ENCODE measurements at regions not wholly inside any gene's neighbourhood (a gene's known extent, or its start where the extent isn't known, plus 50 kb on each side); places are given as distances from the start of the nearest gene placed in this dataset.

DNA sequence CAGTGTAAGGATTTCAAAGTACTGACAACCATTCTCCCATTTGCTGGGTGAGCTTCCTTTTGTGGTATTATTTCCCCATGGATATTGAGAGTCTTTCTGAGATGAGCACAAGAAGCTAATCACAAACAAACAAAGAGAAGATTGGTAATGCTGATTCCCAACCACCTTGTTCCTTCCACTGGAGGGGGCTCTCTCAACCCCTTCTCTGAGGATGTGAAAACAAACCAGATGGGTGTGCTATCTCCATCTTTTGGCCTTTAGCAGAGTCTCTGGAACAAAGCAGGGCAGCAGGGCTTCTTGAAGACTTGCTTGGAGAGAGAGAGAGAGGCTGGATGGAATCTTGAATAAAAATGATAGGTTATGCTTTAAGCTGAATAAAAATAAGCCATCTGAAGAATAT is 576.7 kb upstream of the ZNF462 start:
- DNase-seq, result no peak

DNA sequence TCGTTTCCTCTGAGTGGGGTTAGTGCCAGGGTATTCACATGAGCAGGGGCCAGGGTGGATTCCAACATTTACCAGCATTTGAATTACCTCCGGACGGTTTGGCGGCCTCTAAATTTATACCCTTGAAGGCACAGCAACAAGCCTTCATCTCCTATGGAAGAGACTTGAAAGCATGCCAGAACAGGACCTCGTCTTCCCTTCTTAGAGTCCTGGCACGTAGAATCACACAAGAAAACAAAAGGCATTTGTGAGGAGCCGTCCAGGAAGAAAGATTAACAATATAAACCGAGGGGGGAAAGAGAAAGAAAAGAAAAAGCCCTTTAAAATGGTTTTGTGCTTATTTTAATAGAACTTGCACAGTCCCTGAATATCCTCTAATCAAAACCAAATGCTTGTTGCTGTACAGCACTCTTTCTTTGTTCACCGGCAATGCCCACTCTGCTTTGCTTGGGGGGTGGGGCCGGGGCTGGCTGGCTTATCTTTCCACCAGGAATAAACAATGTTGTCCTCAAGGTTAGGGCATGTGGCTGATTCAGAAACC is 575.8 kb upstream of the ZNF462 start:
- DNase-seq, result no peak

DNA sequence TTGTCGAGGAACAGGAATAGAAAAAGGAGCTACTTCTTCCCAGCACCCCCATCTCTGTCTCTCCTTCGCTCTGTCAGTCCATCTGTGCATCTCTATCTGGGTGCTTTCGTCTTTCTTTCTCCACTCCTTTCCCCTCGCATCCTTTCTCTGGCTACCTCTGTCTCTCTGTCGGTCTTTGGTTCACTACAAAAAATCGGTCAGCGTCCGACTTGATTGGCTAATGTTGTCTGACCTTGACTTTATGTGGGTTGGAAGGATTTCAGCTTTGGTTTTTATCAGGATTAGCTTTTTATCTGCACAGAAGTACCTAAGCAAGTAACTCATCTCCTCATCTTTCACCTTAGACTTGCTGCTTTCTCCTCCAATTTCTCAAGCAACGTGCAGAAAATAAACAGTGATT is 575.2 kb upstream of the ZNF462 start:
- DNase-seq, result no peak

DNA sequence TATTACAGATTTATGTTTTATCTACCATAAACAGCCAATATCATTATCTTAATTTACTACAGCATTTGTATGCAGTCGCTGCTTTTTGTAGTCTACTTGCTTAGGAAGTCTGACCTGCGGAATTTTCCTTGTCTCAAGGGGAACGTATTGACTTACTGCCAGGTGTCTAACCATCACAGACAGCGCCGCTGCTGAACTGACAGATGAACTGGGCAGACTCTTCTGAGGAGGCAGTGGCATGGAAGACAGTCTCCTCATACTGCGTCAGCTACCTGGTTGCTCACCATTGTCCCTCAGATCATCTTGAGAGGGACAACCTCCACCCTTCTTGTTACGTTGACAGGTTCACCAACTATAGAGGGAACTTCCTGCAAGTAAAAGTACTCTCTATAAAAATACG is 574.3 kb upstream of the ZNF462 start:
- no peak for DNase-seq

DNA sequence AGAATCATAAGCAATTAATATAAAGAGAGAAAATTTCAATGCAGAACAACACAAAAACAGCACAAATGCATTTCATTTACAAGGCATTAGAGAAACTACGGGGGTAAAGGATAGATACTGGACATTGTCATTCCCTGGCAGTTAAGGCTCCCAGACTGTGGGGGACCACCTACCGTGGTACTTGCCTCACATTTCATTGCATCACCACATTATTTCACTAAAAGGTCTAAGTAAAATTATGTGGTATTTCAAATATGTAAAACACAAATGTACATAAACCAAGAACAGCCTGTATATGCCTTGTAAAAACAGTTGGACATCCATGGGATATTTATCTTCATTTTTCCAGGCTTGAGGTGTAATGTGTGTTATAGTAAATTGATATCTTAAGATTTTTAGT is 571.2 kb upstream of the ZNF462 start:
- no peak for DNase-seq

DNA sequence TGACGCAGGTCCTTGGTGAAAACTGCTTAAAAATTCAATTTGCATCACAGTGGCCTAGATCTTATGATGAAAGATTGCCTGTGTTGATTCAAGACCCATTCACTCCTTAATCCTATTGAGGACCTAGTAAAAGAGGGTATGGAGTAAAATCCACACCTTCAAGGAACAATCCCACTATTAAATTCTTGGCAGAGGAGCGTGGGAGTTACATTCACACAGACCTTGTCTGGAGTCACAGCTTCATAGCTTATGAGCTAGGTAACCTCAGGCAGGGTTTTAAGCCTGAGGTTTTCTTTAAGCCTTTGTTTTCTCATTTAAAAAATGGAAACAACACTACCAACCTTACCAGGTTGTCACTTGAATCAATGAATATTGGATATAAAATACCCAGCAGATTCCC is 566.5 kb upstream of the ZNF462 start:
- no peak for DNase-seq

DNA sequence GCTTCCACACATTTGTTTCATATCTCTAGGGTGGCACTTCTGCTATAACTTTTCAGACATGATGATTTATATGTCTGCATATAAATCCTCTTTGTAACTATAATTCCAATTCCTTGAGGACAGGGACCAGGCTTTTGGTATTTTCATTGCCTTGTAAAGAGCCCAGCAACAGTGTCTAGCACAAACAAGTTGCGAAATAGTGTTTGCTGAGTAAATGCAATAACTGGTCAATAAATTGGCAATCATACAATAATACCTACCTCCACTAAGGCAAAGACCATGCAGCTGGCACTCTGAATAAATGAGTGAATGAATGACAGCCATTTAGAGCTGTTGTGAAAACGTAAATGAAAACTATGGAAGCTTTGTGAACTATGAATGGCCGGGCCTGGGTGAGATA is 564.0 kb upstream of the ZNF462 start:
- no peak for DNase-seq

DNA sequence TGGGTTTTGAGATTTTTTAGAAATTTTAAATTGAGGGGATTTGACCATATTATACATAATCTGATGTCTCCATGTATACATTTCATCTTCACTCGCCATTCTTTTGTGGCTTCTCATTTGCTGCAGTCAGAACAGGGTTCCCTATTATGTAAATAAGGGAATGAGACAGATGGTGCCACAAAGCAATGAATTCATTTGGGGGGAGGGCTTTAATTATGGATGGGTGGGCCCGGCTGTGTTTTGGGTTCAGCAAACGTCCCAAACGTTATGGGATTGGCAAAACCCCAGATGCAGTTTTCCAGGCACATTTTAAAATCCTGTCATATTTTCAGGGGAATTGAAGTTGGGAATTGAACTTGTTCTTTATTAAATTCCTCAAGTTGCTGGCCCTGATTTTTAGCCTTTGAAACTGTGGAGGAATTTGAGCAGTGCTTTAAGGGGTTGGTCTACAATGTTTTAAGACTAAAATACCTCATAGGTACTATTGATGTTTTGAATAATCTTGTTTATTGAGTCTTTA is 558.5 kb upstream of the ZNF462 start:
- no peak for DNase-seq

DNA sequence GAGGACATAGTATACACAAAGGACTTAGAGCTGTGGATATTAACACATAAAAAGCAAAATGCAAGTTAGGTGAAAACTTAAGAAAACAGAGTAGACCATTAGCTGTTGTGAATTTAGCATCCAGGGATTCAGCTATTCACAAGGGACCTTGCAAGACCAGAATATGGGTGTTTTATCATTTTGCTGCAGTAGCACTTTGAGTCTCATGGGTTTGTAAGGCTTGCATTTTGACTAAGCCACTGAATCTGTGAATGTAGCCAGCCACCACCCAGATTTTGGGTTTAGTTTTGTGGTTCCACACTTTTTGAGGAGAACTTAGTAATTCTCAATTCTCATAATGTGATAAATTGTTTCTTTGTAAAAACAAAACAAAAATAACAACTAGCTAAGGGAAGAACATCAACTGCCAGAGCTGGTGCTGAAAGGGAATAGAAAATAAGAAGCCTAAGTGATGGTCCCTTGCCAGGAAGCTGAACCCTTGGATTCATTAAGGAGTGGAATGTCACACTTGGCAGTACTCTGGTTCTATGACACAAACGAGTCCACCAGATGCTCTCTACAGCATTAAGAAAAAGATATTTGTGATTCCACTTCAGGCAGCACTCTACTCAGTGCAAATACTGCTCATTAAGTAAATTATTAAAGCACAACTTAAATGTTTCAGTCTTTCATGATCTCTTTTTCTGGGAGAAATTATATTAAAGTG is 557.4 kb upstream of the ZNF462 start:
- no peak for DNase-seq

DNA sequence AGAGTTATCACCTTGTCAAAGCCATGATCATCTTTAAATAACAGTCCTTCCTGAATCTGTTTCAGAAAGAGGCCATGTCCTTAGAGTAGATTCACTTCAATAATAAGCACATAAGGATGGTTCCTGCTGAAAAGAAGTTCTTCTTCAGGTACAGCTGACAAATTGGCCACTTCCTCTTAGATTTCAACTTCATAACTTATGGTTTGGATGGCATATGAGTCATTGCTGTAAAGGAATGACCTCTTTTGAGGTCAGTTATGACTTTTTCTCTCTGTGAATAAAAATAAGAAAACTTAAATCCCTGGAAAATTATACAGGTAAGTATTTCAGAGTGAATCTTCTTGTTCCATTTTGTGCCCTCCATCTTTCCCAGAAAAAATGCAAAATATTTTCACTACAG is 555.3 kb upstream of the ZNF462 start:
- no peak for DNase-seq

DNA sequence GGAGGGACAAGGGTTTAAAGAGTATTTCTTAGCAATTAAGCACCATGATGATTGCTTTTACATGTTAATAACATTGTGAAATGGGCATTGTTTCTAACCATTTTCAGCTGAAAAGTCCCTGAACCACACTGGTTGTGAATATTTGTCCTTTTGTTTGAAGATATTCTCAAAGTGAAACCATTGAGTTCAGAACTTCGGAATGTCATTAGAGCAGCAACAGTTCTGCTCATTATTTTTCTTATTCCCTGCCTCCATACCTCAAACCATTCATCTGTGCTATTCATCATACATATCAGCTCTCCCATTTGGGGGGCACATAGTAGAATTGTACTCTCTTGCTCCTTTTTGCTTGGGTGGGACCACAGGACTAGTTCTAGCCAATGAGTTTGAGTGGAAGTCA is 553.0 kb upstream of the ZNF462 start:
- no peak for DNase-seq

DNA sequence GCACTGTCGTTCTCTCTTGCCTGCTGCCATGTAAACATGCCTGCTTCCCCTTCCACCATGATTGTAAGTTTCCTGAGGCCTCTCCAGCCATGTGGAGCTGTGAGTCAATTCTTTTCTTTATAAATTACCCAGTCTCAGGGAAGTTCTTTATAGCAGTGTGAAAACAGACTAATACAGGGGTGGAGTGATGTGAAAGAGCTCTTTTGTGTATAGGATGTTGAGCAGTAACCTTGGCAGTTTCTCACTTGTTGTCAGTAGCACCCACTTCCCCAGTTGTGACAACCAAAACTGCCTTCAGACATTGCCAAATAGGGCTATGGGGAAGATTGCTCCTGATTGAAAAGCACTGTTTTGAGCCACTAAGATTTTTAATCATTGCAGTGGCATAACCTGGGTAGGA is 552.2 kb upstream of the ZNF462 start:
- DNase-seq, result no peak

DNA sequence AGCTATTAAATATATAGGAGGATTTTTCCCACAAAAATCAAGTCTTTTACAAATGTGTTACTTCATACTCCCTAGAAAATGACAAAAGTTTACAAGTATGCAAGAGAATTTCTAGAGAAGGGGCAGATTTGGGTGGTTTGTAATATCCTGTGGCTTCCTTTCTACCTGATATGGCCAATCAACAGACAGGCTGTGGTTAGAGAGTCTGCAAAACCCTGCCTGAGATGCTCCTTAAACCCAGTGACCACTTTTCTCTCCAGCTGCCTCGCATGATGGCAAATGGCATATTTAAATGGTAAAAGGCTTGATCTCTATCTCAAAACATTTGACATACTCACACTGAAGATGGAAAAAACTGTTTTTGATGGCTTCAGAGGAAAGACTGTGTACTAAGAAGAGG is 550.1 kb upstream of the ZNF462 start:
- DNase-seq, result no peak

DNA sequence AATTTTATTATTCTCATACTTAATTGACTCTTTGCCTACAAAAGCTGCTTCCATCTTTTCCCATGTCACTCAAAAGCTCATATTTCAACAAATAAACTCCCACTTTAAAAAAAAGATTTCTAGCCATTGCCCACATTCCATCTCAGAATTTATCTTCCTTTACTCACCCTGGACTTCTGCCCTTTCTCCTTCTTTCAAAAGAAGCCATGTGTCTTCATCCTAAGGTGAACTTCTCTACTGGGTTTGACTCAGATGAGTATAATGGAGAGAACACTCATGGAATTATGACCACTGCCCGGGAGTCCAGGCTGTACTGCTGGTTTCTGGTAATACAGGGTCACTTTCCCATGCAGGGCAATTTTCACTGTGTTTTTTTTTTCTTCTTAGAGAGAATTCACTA is 548.5 kb upstream of the ZNF462 start:
- DNase-seq, result no peak

DNA sequence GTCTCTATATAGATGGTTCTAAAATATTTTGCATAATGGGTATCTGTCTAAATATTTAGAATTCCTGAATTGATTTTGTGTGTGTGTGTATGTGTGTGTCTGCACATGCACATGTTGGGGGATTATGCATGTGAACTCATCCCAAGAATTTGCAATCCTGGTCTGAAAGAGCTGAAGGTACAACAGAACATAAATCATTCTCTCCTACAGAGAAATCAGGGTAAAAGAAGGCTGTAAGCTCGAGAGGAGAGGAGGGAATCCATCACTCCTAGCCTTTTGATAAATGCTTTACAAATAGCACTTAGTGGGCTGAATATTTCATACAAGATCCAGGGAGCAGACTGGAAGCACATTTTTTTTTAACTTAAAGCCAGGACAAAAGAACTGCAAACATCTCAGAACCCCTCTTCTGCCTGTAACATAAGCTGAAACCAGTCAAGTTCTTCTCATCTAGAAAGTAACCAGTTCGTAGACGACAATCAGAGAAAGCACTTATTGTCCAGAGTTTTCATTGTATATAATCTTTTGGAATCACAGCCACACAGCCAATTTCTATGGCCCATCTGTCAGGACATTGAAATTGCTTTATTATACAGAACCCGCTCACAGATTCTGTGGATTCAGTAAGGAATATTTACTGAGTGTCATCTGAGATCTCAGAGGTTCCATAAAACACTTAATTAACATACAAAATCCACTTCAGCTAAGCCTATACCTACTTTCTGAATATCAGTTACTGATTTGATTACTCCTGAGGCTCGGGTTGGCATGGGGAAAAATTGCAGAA is 541.4 kb upstream of the ZNF462 start:
- DNase-seq, result no peak

DNA sequence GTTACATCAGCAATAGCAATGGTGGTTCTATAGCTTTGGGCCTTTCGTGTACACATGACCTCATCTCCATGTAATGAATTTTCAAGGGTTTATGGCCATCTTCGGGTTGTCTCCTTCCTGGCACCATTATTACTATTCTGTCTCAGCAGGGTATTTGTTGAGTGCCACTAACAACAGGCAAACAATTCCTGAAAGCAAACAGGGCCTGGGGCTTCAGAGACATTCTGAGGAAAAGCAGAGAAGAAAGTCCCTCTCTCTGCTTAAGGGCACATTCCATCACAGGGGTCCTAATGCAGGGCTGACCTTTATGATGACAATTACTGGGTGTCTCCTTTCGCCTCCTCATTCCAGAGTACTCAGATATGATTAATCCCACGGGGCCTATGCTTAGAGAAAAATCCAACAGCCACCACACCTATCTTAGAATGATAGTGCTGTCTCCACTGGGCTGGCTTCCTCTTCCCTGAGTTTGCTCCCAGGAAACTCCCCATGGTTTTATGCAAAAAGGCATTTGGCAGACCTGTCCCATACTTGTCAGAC is 540.2 kb upstream of the ZNF462 start:
- DNase-seq, result no peak

DNA sequence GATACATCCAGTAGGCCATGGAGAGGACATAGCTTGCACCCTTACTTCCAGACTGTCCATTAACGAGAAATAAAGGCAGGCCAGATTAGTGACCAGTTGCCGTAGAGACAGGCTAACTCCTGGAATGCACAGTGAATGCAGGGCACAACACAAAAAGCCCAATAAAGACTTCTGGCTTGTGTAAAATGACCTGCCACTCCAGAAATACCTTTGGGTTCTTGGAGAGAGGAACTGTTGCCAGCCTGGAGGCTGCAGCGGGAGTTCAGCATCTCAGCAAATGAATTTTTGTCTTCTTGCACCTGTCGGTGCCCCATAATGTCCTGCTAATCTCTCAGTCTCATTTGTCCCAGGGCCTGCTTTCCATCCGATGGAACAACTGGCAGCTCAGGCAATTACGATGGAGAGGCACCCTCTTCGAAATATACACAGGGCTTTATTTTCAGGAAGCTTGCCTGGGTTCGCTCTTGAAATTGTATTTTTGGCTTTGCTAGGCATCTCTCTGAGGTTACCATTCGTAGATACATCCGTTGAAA is 538.8 kb upstream of the ZNF462 start:
- no peak for DNase-seq

DNA sequence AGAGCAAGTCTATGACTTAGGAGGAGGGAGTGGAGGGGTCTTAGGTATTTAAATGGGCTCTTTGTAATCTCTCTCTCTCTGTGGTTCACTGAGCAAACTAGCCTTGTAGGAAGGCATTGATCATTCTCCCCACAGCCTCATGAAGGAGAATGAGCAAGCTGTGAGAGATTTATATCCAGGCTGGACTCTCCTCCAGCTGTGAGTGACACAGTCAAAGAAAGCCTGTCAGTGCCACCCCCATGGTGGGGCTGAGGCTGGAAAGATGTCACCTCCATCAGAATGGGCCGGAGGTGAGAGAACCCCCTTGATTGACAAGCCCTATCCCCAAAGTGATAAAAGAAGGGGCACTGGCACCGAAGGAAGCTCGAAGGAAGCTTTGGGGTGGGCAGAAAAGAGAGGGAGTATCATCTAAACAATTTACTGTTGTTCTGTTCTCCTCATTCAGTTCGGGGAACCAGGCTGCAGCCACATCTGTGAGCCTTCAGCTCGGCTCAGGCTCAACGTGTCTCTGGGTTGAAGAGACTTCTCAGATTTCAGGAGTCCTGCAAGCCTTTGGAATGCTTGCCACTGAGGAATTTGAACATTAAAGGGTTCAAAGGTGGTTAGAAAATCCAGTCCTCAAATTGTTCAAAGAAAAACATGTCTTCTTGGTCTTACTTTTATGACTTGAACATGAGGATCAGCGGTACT is 538.2 kb upstream of the ZNF462 start:
- no peak for DNase-seq

DNA sequence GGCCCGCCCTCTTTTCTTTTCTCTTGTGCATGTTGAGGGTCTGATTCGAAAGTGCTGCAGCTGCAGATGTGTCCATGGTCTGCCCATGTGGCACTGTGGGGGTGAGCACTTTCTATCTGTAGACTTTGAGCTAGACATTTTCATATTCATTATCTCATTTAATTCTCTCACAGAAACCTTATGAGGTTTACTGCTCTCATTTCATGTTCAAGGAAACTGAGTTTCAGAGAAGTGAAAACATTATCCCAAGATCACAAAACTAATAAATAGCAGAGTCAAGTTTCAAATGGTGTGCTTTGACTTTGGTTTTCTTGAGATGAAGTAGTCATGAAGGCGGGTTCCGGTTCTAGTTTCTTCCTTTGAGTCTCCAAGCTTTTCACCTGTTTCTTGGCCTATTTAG is 536.5 kb upstream of the ZNF462 start:
- no peak for DNase-seq

DNA sequence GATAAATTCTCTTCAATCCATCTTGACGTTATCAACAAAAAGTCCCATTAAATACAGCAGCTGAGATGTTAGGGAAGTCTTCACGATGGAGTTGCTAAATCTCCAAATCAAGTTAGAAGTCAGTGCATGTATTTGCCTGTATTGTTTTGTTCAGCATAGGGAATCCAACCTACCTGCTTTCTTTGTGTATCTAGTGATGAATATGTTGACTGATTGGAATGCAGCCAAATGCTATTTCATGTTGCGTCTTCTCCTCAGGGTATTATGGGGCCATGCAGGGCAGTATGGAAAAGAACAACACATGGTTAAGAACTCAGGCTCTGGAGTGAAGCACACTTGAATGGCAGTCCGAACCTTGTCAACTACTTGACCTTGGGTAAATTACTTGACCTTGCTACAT is 529.5 kb upstream of the ZNF462 start:
- no peak for DNase-seq

DNA sequence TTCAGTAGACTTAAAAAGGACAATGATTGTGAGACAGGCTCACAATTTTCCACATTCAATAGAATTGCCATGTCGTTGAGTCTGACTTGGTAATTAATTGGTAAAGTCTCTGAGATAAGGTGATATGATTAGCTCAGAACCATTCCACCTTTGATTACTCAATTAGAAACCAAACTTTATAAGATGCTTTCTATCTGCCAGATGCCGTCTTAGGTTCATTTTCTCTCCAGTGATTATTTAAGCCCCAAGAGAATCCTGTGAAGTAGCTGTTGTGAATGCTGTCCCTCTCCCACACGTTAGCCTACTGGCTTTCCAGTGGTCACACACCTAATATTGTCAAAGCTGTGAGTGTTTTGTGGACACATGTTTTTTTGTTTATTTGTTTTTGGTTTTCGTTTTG is 528.9 kb upstream of the ZNF462 start:
- no peak for DNase-seq

DNA sequence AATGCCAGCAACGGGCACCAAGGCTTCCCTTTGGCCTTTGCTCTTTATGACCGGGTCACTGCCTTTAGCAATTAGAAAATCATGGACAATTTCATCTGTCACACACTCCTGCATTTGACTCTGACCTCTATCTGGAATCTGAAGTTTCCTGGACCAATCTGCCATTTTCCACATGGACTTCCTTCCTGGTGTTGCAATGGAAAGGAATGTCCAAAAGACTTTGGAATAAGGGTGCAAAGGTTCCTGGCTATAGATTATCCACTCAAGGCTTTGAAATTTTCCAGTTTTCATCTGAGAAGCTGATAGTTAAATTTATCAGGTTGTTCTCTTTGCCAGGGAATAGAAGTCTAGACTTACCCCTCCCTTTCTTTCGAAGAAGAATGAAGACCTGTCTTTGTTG is 523.1 kb upstream of the ZNF462 start:
- no peak for DNase-seq

DNA sequence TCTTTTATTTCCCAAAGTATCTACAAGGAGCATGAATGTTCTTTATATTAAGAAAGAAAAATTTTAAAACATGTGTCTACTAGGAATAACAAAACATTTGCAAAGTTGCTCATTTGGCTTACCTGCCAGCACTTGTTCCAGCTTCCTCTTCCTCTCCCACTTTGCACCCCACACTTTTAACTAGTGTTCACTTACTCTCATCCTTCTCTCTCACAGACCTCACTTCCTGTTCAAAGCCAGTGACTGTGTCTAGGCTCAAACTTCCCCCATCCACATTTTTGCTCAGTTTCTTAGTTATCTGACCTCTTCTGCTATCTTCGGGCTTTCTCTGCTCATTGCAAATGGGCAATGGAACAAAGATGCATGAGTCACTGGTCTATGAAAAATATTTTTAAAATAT is 512.2 kb upstream of the ZNF462 start:
- no peak for DNase-seq

All from stimulated activated CD4-positive, alpha-beta T cell treated with anti-CD3 and anti-CD28 coated beads, Interleukin-12 subunit alpha, Interleukin-12 subunit beta, amount 100 ng/mL, for 4 hours (primary cell).